Panc1 (cell line): ENCODE measurements at regions not wholly inside any gene's neighbourhood (a gene's known extent, or its start where the extent isn't known, plus 50 kb on each side); places are given as distances from the start of the nearest gene placed in this dataset.

Experiments used
- ATAC-seq: fragments of 200-7000 bp; cut with Tn5 transposase; 2 replicates; pipeline ENCODE4 v1.9.1; 2020; ENCODE audit warnings: mild to moderate bottlenecking, moderate library complexity
- BruUV-seq: library from RNA; stranded (reverse); fragments of 400-500 nt; replicated peaks from 2 replicates; lab custom pipeline; 2021; lab: Mats Ljungman, UMichigan
- CTCF ChIA-PET: fragments of 300-600 bp; sonication (Branson Sonifier 250); formaldehyde crosslinking; loops from one replicate; lab custom pipeline; 2022; ENCODE audit warnings: antibody characterized with exemption; lab: Charles Lee
- POLR2A ChIA-PET: fragments of 300-600 bp; sonication (Branson Sonifier 250); formaldehyde crosslinking; loops from one replicate; lab custom pipeline; 2022; ENCODE audit warnings: antibody characterized with exemption; lab: Charles Lee
- DNase-seq: peaks from one replicate; pipeline ENCODE4 v3.0.0-alpha.2; 2010; ENCODE audit warnings: low read depth, low spot score
- H3K27ac ChIP-seq: 2 replicates; pipeline ENCODE4 v1.5.1; 2011; ENCODE audit warnings: mild to moderate bottlenecking, low read length, inconsistent platforms
- H3K27me3 ChIP-seq: fragments of 200-500 bp; sonication (Bioruptor generic); 2 replicates; pipeline ENCODE4 v1.6.0; 2014; ENCODE audit warnings: low read length, inconsistent platforms; ENCODE audit not compliant: control insufficient read depth, insufficient read depth
- H3K36me3 ChIP-seq: fragments of 200-500 bp; sonication (Bioruptor generic); 2 replicates; pipeline ENCODE4 v1.5.1; 2014; ENCODE audit warnings: inconsistent platforms, mild to moderate bottlenecking, low read length, moderate library complexity; ENCODE audit not compliant: control insufficient read depth, insufficient read depth
- H3K4me1 ChIP-seq: 2 replicates; pipeline ENCODE4 v1.5.1; 2011; ENCODE audit warnings: inconsistent platforms, mild to moderate bottlenecking, low read length, moderate library complexity; ENCODE audit not compliant: control insufficient read depth, insufficient read depth
- H3K4me3 ChIP-seq, 2 experiments: 2 replicates each; pipeline ENCODE4 v1.5.1; 2011 to 2012; ENCODE audit warnings: low read depth in 2 of 2, low read length in 2 of 2, mild to moderate bottlenecking in 2 of 2, inconsistent platforms in 1 of 2, moderate library complexity in 1 of 2
- H3K9me3 ChIP-seq: fragments of 200-500 bp; sonication (Bioruptor generic); 2 replicates; pipeline ENCODE4 v1.5.1; 2014; ENCODE audit warnings: low read depth, mild to moderate bottlenecking, inconsistent platforms, low read length, moderate library complexity; ENCODE audit not compliant: control insufficient read depth, insufficient read depth
- CTCF ChIP-seq: fragments of 450-650 bp; IDR thresholded peaks from 2 replicates; pipeline ENCODE4 v1.5.1; 2017; ENCODE audit warnings: mild to moderate bottlenecking
- POLR2AphosphoS5 ChIP-seq: IDR thresholded peaks from 2 replicates; pipeline ENCODE4 v1.6.1; 2012; ENCODE audit warnings: mild to moderate bottlenecking, low read depth, low read length, moderate library complexity
- REST ChIP-seq, 2 experiments: IDR thresholded peaks; 2 replicates each; pipeline ENCODE4 v1.6.1; 2011 to 2012; ENCODE audit warnings: low read depth in 2 of 2, control low read depth in 1 of 2, low read length in 1 of 2, mild to moderate bottlenecking in 1 of 2, moderate library complexity in 1 of 2; ENCODE audit not compliant: insufficient read depth in 1 of 2
- SIN3A ChIP-seq: IDR thresholded peaks from 2 replicates; pipeline ENCODE4 v1.6.1; 2012; ENCODE audit warnings: low read depth, mild to moderate bottlenecking, low read length, moderate library complexity, borderline replicate concordance; ENCODE audit not compliant: insufficient read depth
- TCF7L2 ChIP-seq: IDR thresholded peaks from 2 replicates; pipeline ENCODE4 v1.6.1; 2011; ENCODE audit warnings: mild to moderate bottlenecking, low read depth, low read length, inconsistent platforms
- in situ Hi-C: cut with HindIII; loops from 2 replicates; pipeline ENCODE4 v1.10.0; 2016; ENCODE audit warnings: low sequenced_read_pairs, low pct_unique_long_range_greater_than_20kb
- intact Hi-C: fragments of 100-400 bp; cut with micrococcal nuclease; formaldehyde crosslinking; loops from one replicate; pipeline ENCODE4 v1.10.0; 2022; ENCODE audit not compliant: unreplicated experiment

GRCh38 chr6:63464060-63464459 is 108.2 kb upstream of the LOC128125822 start:
- DNase-seq (no peak), ATAC-seq (no peak)
- TF ChIP-seq SIN3A (no peak), REST (IDR thresholded peaks at IDR 0.05; ENCODE audit: insufficient read depth in 1 of 2, low read depth in 2 of 2, low read length in 1 of 2) (no peak), TCF7L2 (no peak), POLR2AphosphoS5 (no peak), CTCF (no peak)
- no peaks in the 10 kb centered on the region for H3K9me3 ChIP-seq
- CTCF ChIA-PET, result no interaction called here
- no peak overlapping the region for H3K27ac ChIP-seq
- in situ Hi-C loops, result no loop called here
- no peak overlapping the region for H3K4me3 ChIP-seq
- H3K4me1 ChIP-seq, result no peaks in the 10 kb centered on the region
- no peaks in the 10 kb centered on the region for H3K27me3 ChIP-seq
- BruUV-seq, result no TSS peak
- POLR2A ChIA-PET, result no interaction called here
- intact Hi-C loops, result no loop called here
- H3K36me3 ChIP-seq, result no peaks in the 10 kb centered on the region

GRCh38 chr6:63465750-63466149 is 106.5 kb upstream of the LOC128125822 start:
- BruUV-seq, result no TSS peak
- TF ChIP-seq POLR2AphosphoS5 (no peak), CTCF (no peak), TCF7L2 (no peak), REST (IDR thresholded peaks at IDR 0.05; ENCODE audit: insufficient read depth in 1 of 2, low read depth in 2 of 2, low read length in 1 of 2) (no peak), SIN3A (no peak)
- CTCF ChIA-PET, result no interaction called here

More at GRCh38 chr6:63465750-63466149, 106.5 kb upstream of the LOC128125822 start:
- ATAC-seq (no peak), DNase-seq (no peak)
- Histone ChIP-seq H3K4me3 (no peak overlapping the region), H3K4me1 (no peaks in the 10 kb centered on the region), H3K27ac (no peak overlapping the region), H3K9me3 (no peaks in the 10 kb centered on the region), H3K27me3 (no peaks in the 10 kb centered on the region), H3K36me3 (no peaks in the 10 kb centered on the region)
- intact Hi-C loops (no loop called here), in situ Hi-C loops (no loop called here)
- POLR2A ChIA-PET, result no interaction called here
